PC-9 (cell line): ENCODE measurements at regions not wholly inside any gene's neighbourhood (a gene's known extent, or its start where the extent isn't known, plus 50 kb on each side); places are given as distances from the start of the nearest gene placed in this dataset.

ENCODE experiments used
- BruUV-seq: library from RNA; stranded (reverse); fragments of 400-500 nt; replicated peaks from 2 replicates; lab custom pipeline; 2021; lab: Mats Ljungman, UMichigan
- CTCF ChIA-PET: fragments of 300-600 bp; sonication (Branson Sonifier 250); formaldehyde crosslinking; loops from one replicate; lab custom pipeline; 2022; ENCODE audit warnings: antibody characterized with exemption; lab: Charles Lee
- POLR2A ChIA-PET: fragments of 300-600 bp; sonication (Branson Sonifier 250); formaldehyde crosslinking; loops from one replicate; lab custom pipeline; 2022; ENCODE audit warnings: antibody characterized with exemption; ENCODE audit not compliant: unreplicated experiment; lab: Charles Lee
- DNase-seq, 2 experiments: peaks; one replicate each; pipeline versions ENCODE4 v3.0.0 to v3.0.0-alpha.2; 2015 to 2022; ENCODE audit warnings: mixed read lengths in 1 of 2
- H2AFZ ChIP-seq: fragments of 200-600 bp; sonication (generic); 2 replicates; pipeline ENCODE4 v1.8.1; 2017; ENCODE audit warnings: antibody characterized with exemption
- H3F3A ChIP-seq: fragments of 200-600 bp; sonication (generic); 2 replicates; pipeline ENCODE4 v1.8.1; 2017; ENCODE audit warnings: antibody characterized with exemption, mild to moderate bottlenecking, low read depth; ENCODE audit not compliant: insufficient read depth
- H3K27ac ChIP-seq: fragments of 200-600 bp; sonication (generic); 2 replicates; pipeline ENCODE4 v1.6.1; 2016; ENCODE audit warnings: mixed run types
- H3K27me3 ChIP-seq: fragments of 200-600 bp; sonication (generic); 2 replicates; pipeline ENCODE4 v1.6.1; 2016; ENCODE audit warnings: low read depth, mixed run types; ENCODE audit not compliant: insufficient read depth
- H3K36me3 ChIP-seq: fragments of 200-600 bp; sonication (generic); 2 replicates; pipeline ENCODE4 v1.6.1; 2016; ENCODE audit warnings: low read depth, mixed run types
- H3K4me1 ChIP-seq: fragments of 200-600 bp; sonication (generic); replicated peaks from 2 replicates; pipeline ENCODE4 v1.6.1; 2016; ENCODE audit warnings: mixed run types; ENCODE audit not compliant: insufficient read depth
- H3K4me2 ChIP-seq: fragments of 200-600 bp; sonication (generic); 2 replicates; pipeline ENCODE4 v1.6.1; 2017; ENCODE audit warnings: mixed run types
- H3K4me3 ChIP-seq: fragments of 200-600 bp; sonication (generic); 2 replicates; pipeline ENCODE4 v1.6.1; 2016; ENCODE audit warnings: mixed run types
- H3K79me2 ChIP-seq: fragments of 200-600 bp; sonication (generic); 2 replicates; pipeline ENCODE4 v1.6.1; 2017; ENCODE audit warnings: low read depth, mixed run types
- H3K9me2 ChIP-seq: fragments of 200-600 bp; sonication (generic); 2 replicates; pipeline ENCODE4 v1.8.1; 2017; ENCODE audit warnings: mild to moderate bottlenecking; ENCODE audit not compliant: insufficient read depth
- H3K9me3 ChIP-seq: fragments of 200-600 bp; sonication (generic); 2 replicates; pipeline ENCODE4 v1.8.1; 2016; ENCODE audit warnings: low read depth; ENCODE audit not compliant: insufficient read depth
- H4K20me1 ChIP-seq: fragments of 200-600 bp; sonication (generic); 2 replicates; pipeline ENCODE4 v1.8.1; 2017; ENCODE audit not compliant: insufficient read depth
- EZH2 ChIP-seq: fragments of 200-600 bp; sonication (generic); IDR thresholded peaks from 2 replicates; pipeline ENCODE4 v1.8.0; 2017; ENCODE audit warnings: antibody characterized with exemption, low read depth
- intact Hi-C: fragments of 100-400 bp; cut with micrococcal nuclease; formaldehyde crosslinking; loops from one replicate; pipeline ENCODE4 v1.10.0; 2022; ENCODE audit not compliant: unreplicated experiment
- TF ChIP-seq, protein P1 (sequence below): fragments of 200-600 bp; sonication (generic); conservative IDR thresholded peaks from 2 replicates; pipeline ENCODE4 v1.6.1; 2017; ENCODE audit warnings: mixed run types, antibody characterized with exemption, mild to moderate bottlenecking, moderate library complexity

DNA sequence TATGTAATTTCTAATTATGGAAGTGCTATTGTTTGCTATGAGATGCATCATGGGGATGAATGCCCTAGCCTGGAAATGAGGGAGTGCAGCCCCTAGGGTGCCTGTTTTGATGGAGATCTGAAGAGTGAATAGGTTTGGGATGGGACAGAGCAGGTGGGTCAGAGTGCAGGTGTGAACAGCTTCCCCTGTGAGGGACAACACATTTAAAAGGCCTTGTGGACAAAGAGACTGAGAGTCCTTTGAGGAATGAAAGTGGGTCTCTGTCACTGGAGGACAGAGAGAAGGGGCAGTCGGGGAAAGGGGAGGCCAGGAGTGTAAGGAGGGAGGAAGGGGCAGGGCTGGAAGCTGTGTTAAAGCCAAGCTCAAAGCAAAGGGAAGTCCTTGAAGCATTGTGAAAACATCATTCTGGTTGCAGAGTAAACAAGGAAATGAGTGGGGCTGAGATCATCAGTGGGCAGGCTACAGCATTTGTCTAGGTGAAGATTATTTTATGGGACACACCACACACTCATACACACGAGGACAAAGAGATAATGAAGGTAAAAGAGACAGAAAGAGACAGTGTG lies 877.6 kb downstream of the SLC4A3 start:
- peak overlapping the region; percentile 53 for H3K27ac ChIP-seq
- no peak overlapping the region for H3K4me3 ChIP-seq
- H3K79me2 ChIP-seq, result no peaks in the 10 kb centered on the region
- ChIA-PET CTCF (no interaction called here), POLR2A (interaction anchor here (0.6 to 0.7 kb wide), 2 partner anchors 49 to 332 kb away, joined by 3 to 6 read pairs; no protein-coding TSS in a partner anchor)
- BruUV-seq, result no TSS peak
- H3K9me3 ChIP-seq, result peaks cover 4% of the 10 kb centered on the region; the same call in 1 of the 2 replicates
- peak; percentile 17 to 72 for DNase-seq
- no peaks in the 10 kb centered on the region for H4K20me1 ChIP-seq
- H3K27me3 ChIP-seq, result no peaks in the 10 kb centered on the region
- peak overlapping the region; percentile 56 for H3K4me2 ChIP-seq
- H3K36me3 ChIP-seq, result no peaks in the 10 kb centered on the region
- no peak for TF ChIP-seq EZH2
- TF ChIP-seq, protein P1, sequence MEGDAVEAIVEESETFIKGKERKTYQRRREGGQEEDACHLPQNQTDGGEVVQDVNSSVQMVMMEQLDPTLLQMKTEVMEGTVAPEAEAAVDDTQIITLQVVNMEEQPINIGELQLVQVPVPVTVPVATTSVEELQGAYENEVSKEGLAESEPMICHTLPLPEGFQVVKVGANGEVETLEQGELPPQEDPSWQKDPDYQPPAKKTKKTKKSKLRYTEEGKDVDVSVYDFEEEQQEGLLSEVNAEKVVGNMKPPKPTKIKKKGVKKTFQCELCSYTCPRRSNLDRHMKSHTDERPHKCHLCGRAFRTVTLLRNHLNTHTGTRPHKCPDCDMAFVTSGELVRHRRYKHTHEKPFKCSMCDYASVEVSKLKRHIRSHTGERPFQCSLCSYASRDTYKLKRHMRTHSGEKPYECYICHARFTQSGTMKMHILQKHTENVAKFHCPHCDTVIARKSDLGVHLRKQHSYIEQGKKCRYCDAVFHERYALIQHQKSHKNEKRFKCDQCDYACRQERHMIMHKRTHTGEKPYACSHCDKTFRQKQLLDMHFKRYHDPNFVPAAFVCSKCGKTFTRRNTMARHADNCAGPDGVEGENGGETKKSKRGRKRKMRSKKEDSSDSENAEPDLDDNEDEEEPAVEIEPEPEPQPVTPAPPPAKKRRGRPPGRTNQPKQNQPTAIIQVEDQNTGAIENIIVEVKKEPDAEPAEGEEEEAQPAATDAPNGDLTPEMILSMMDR, result no peak
- intact Hi-C loops, result loop anchor here (2.0 kb wide), 1 partner anchor 280 kb away; no protein-coding TSS in a partner anchor
- H3K9me2 ChIP-seq, result no peaks in the 10 kb centered on the region
- peaks cover 14% of the 10 kb centered on the region for H3K4me1 ChIP-seq
- peak overlapping the region; percentile 59; the same call in 1 of the 2 replicates for H2AFZ ChIP-seq
- no peaks in the 10 kb centered on the region for H3F3A ChIP-seq

DNA sequence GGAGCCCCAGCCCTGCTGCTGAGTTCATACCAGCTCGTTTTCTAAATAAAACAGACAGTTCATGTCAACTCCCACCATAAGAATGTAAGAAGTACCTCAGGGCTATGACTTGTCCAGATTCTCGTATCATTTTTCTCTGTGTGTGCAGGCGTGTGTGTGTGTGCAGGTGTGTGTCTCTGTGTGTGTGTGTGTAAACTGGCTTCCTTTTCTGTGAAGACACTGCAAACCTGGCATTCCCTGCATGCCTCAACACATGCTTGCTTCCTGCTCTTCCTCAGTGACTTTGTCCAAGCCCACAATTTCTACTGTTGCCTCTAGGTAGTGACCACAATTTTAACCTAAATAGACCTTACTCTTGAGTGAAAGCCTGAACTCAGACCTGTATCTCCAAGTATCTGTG lies 879.0 kb downstream of the SLC4A3 start:
- Histone ChIP-seq H3K4me1 (peaks cover 14% of the 10 kb centered on the region), H3K36me3 (no peaks in the 10 kb centered on the region), H3K79me2 (no peaks in the 10 kb centered on the region), H3K27me3 (no peaks in the 10 kb centered on the region), H3K4me2 (no peak overlapping the region), H3K4me3 (no peak overlapping the region), H3K9me2 (no peaks in the 10 kb centered on the region), H3K9me3 (no peaks in the 10 kb centered on the region), H4K20me1 (no peaks in the 10 kb centered on the region), H3K27ac (no peak overlapping the region), H3F3A (no peaks in the 10 kb centered on the region), H2AFZ (no peak overlapping the region)
- intact Hi-C loops, result no loop called here
- CTCF ChIA-PET, result no interaction called here
- no peak for TF ChIP-seq EZH2
- TF ChIP-seq, protein P1, result no peak
- BruUV-seq, result no TSS peak
- no peak for DNase-seq
- POLR2A ChIA-PET, result no interaction called here

DNA sequence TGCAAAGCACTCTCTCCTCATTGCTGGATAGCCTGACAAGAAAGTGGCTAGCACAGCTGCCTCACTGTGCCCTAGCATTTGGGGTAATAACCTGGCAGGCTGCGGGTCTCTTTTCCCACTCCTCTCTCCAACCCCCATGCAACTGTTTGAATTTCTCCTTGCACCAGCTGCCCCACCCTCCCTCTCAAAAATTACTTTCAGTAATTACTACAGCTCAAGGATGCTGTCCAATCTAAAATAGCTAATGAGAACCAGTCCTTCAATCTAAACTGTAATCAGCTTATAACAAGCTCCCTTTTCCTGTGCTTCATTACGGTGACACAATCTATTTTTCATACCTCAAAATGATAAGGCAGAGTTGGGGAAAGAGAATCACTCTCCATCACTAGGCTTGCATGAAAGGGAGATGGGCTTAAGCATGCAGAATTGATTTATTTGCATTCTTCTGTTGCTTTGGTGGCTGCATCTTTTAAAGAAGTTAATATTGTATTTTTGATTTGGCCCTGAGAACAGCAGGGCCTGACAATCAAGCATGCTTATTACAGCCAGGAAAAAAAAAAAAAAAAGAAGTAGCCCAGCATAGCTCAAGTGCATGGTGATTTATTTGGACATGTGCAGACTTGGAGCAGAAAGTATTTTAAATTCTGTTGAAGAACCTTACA lies 881.8 kb downstream of the SLC4A3 start:
- Histone ChIP-seq H2AFZ (no peak overlapping the region), H3K9me2 (no peaks in the 10 kb centered on the region), H3K27ac (no peak overlapping the region), H3K79me2 (no peaks in the 10 kb centered on the region), H3K4me2 (no peak overlapping the region), H3K27me3 (no peaks in the 10 kb centered on the region), H3F3A (no peaks in the 10 kb centered on the region), H3K9me3 (no peaks in the 10 kb centered on the region), H3K4me3 (no peak overlapping the region), H4K20me1 (no peaks in the 10 kb centered on the region), H3K36me3 (no peaks in the 10 kb centered on the region), H3K4me1 (peaks cover 35% of the 10 kb centered on the region)
- ChIA-PET POLR2A (no interaction called here), CTCF (no interaction called here)
- no peak for TF ChIP-seq EZH2
- TF ChIP-seq, protein P1, result no peak
- intact Hi-C loops, result no loop called here
- BruUV-seq, result no TSS peak
- no peak for DNase-seq
